Muscle of back (tissue), 3 donors: ENCODE measurements at regions not wholly inside any gene's neighbourhood (a gene's known extent, or its start where the extent isn't known, plus 50 kb on each side); places are given as distances from the start of the nearest gene placed in this dataset.

Experiments
- DNase-seq, 3 donors: peaks; one replicate each; pipeline versions ENCODE4 v3.0.0 to v3.0.0-alpha.2; 2013

GRCh38 chr4:117801756-117802155 lies 232.5 kb upstream of the NDST3 start:
- no peak for DNase-seq

GRCh38 chr4:117811731-117812130 lies 222.6 kb upstream of the NDST3 start:
- DNase-seq, result no peak

GRCh38 chr4:117814277-117815246 lies 219.7 kb upstream of the NDST3 start:
- DNase-seq, result peak in 1 of 3 donors; percentile 6

GRCh38 chr4:117817301-117817700 lies 217.0 kb upstream of the NDST3 start:
- peak in 1 of 3 donors; percentile 4 for DNase-seq

GRCh38 chr4:117821834-117822233 lies 212.5 kb upstream of the NDST3 start:
- DNase-seq, result no peak

- DNase-seq, result no peak
These were observed 210.9 kb upstream of the NDST3 start for GRCh38 chr4:117823388-117823787.

- no peak for DNase-seq
These were observed 208.7 kb upstream of the NDST3 start for GRCh38 chr4:117825600-117825999.

GRCh38 chr4:117831060-117831683 lies 203.1 kb upstream of the NDST3 start:
- no peak for DNase-seq

- no peak for DNase-seq
These were observed 198.7 kb upstream of the NDST3 start for GRCh38 chr4:117835566-117835965.

- DNase-seq, result no peak
These were observed 189.7 kb upstream of the NDST3 start for GRCh38 chr4:117844594-117844993.

GRCh38 chr4:117845270-117845669 lies 189.0 kb upstream of the NDST3 start:
- no peak for DNase-seq

GRCh38 chr4:117847849-117848248 lies 186.4 kb upstream of the NDST3 start:
- DNase-seq, result no peak

- no peak for DNase-seq
These were observed 166.1 kb upstream of the NDST3 start for GRCh38 chr4:117868201-117868600.

GRCh38 chr4:117873779-117874178 lies 160.5 kb upstream of the NDST3 start:
- DNase-seq, result no peak

GRCh38 chr4:117874216-117874615 lies 160.1 kb upstream of the NDST3 start:
- peak in 1 of 3 donors; percentile 1 for DNase-seq

GRCh38 chr4:117889978-117890377 lies 144.3 kb upstream of the NDST3 start:
- peak in 1 of 3 donors; percentile 15 for DNase-seq

- peak; percentile 20 to 68 (median 28) for DNase-seq
These were observed 141.1 kb upstream of the NDST3 start for GRCh38 chr4:117893207-117893606.

GRCh38 chr4:117898496-117898895 lies 135.8 kb upstream of the NDST3 start:
- DNase-seq, result no peak

- DNase-seq, result no peak
These were observed 133.5 kb upstream of the NDST3 start for GRCh38 chr4:117900832-117901231.

GRCh38 chr4:117907646-117908045 lies 126.6 kb upstream of the NDST3 start:
- DNase-seq, result no peak

- DNase-seq, result no peak
These were observed 125.7 kb upstream of the NDST3 start for GRCh38 chr4:117908306-117909207.

- no peak for DNase-seq
These were observed 117.6 kb upstream of the NDST3 start for GRCh38 chr4:117916728-117917127.
